ENCODE measurements at regions not wholly inside any gene's neighbourhood (a gene's known extent, or its start where the extent isn't known, plus 50 kb on each side); places are given as distances from the start of the nearest gene placed in this dataset.

DNA sequence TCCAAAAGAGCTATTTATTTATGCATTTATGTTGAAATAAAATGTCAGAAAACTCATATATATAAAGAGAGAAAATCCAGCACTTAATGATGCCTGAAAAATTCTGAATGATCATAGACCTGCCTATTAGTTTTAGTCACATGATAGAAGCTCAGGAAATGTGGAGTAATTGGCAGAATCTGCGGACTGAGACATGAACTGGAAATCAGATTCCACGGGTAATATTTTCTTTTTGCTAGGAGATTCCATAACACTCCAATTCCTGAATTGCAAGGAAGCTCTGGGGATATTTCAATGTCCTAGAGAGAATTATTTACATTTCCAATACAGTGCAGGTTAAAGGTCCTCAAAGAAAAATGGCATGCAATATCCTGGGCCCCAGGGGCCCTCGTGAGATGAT is 778.8 kb downstream of the SEMA5A start:
- TF ChIP-seq ZC3H10 (CRISPR knock-in tag; IDR thresholded peaks at IDR 0.05) (no peak), GLIS3 (CRISPR knock-in tag; IDR thresholded peaks at IDR 0.05) (no peak), ZNF565 (CRISPR knock-in tag; conservative IDR thresholded peaks at IDR 0.05; ENCODE audit: low read depth) (no peak), OSR1 (CRISPR knock-in tag; IDR thresholded peaks at IDR 0.05) (no peak), ZFP3 (CRISPR knock-in tag; IDR thresholded peaks at IDR 0.05) (no peak)
- ATAC-seq: no peak

DNA sequence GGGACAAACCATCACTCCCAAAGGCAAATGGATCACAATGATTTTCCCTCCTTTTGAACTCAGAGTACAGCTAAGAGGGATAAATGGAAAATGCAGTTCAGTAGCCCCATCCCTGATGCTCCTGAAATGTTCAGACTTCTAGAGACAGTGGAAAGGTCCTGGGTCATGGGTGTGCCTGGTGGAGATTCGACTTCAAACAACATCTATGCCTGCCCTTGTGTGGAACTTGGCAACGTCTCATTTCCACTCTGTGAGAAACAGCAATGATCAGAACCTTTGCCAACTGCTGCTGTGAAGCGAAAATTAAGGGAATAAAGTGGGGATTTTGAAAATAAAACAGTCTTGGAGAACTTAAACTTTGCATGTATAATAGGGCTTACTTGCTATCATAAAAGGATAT is 778.1 kb downstream of the SEMA5A start:
- no peak for ATAC-seq
- TF ChIP-seq, protein P1, sequence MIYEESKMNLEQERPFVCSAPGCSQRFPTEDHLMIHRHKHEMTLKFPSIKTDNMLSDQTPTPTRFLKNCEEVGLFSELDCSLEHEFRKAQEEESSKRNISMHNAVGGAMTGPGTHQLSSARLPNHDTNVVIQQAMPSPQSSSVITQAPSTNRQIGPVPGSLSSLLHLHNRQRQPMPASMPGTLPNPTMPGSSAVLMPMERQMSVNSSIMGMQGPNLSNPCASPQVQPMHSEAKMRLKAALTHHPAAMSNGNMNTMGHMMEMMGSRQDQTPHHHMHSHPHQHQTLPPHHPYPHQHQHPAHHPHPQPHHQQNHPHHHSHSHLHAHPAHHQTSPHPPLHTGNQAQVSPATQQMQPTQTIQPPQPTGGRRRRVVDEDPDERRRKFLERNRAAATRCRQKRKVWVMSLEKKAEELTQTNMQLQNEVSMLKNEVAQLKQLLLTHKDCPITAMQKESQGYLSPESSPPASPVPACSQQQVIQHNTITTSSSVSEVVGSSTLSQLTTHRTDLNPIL (CRISPR knock-in tag; IDR thresholded peaks at IDR 0.05; ENCODE audit: low read depth): no peak
- no peak for TF ChIP-seq ZFP3 (CRISPR knock-in tag; IDR thresholded peaks at IDR 0.05)
- no peak for TF ChIP-seq ZNF70 (CRISPR knock-in tag; IDR thresholded peaks at IDR 0.05)
- TF ChIP-seq ZNF565 (CRISPR knock-in tag; conservative IDR thresholded peaks at IDR 0.05; ENCODE audit: low read depth): no peak
- no peak for TF ChIP-seq ZNF8 (CRISPR knock-in tag; IDR thresholded peaks at IDR 0.05)
- no peak for TF ChIP-seq ESRRG (CRISPR knock-in tag; IDR thresholded peaks at IDR 0.05)
- no peak for TF ChIP-seq ZC3H10 (CRISPR knock-in tag; IDR thresholded peaks at IDR 0.05)
- no peak for TF ChIP-seq PPARA (CRISPR knock-in tag; IDR thresholded peaks at IDR 0.05; ENCODE audit: borderline replicate concordance)
- TF ChIP-seq, protein P2, sequence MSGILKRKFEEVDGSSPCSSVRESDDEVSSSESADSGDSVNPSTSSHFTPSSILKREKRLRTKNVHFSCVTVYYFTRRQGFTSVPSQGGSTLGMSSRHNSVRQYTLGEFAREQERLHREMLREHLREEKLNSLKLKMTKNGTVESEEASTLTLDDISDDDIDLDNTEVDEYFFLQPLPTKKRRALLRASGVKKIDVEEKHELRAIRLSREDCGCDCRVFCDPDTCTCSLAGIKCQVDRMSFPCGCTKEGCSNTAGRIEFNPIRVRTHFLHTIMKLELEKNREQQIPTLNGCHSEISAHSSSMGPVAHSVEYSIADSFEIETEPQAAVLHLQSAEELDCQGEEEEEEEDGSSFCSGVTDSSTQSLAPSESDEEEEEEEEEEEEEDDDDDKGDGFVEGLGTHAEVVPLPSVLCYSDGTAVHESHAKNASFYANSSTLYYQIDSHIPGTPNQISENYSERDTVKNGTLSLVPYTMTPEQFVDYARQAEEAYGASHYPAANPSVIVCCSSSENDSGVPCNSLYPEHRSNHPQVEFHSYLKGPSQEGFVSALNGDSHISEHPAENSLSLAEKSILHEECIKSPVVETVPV (CRISPR knock-in tag; IDR thresholded peaks at IDR 0.05): no peak
- no peak for TF ChIP-seq CSDC2 (CRISPR knock-in tag; IDR thresholded peaks at IDR 0.05)
- TF ChIP-seq, protein P3, sequence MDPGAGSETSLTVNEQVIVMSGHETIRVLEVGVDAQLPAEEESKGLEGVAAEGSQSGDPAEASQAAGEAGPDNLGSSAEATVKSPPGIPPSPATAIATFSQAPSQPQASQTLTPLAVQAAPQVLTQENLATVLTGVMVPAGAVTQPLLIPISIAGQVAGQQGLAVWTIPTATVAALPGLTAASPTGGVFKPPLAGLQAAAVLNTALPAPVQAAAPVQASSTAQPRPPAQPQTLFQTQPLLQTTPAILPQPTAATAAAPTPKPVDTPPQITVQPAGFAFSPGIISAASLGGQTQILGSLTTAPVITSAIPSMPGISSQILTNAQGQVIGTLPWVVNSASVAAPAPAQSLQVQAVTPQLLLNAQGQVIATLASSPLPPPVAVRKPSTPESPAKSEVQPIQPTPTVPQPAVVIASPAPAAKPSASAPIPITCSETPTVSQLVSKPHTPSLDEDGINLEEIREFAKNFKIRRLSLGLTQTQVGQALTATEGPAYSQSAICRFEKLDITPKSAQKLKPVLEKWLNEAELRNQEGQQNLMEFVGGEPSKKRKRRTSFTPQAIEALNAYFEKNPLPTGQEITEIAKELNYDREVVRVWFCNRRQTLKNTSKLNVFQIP (CRISPR knock-in tag; IDR thresholded peaks at IDR 0.05; ENCODE audit: borderline replicate concordance, low read depth): no peak
- TF ChIP-seq TOX (CRISPR knock-in tag; IDR thresholded peaks at IDR 0.05; ENCODE audit: borderline replicate concordance): no peak

DNA sequence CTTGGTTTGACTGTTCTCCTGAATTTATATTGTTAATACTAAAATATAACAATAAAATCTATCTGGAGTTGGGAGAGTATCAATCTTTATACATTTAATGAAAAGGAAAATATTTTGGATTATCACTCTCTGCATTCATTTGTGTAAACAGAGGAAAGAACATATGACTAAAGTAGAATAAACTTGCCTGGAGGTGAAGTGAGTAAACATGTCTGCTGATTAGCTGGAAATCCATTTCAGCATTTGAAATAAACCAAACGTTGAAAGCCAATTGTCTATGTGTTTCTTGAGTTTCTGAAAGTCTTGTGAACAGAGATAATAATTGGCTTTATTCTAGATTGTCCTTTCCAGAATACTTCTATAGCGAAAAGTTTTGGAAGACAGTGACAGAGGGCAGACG is 776.2 kb downstream of the SEMA5A start:
- TF ChIP-seq ZNF565 (CRISPR knock-in tag; conservative IDR thresholded peaks at IDR 0.05; ENCODE audit: low read depth) (no peak), RARB (CRISPR knock-in tag; IDR thresholded peaks at IDR 0.05) (no peak), GLIS3 (CRISPR knock-in tag; IDR thresholded peaks at IDR 0.05) (no peak), BACH2 (CRISPR knock-in tag; IDR thresholded peaks at IDR 0.05; ENCODE audit: borderline replicate concordance) (no peak), ZFP30 (CRISPR knock-in tag; IDR thresholded peaks at IDR 0.05) (no peak), SNAI2 (CRISPR knock-in tag; IDR thresholded peaks at IDR 0.05) (no peak), ARNTL (CRISPR knock-in tag; IDR thresholded peaks at IDR 0.05; ENCODE audit: borderline replicate concordance, low read depth) (no peak), ZC3H10 (CRISPR knock-in tag; IDR thresholded peaks at IDR 0.05) (no peak), ZNF70 (CRISPR knock-in tag; IDR thresholded peaks at IDR 0.05) (no peak), ISL1 (CRISPR knock-in tag; IDR thresholded peaks at IDR 0.05) (no peak), ESRRG (CRISPR knock-in tag; IDR thresholded peaks at IDR 0.05) (no peak), TCF4 (CRISPR knock-in tag; IDR thresholded peaks at IDR 0.05; ENCODE audit: borderline replicate concordance) (no peak), ZFP3 (CRISPR knock-in tag; IDR thresholded peaks at IDR 0.05) (no peak)
- TF ChIP-seq, protein P4, sequence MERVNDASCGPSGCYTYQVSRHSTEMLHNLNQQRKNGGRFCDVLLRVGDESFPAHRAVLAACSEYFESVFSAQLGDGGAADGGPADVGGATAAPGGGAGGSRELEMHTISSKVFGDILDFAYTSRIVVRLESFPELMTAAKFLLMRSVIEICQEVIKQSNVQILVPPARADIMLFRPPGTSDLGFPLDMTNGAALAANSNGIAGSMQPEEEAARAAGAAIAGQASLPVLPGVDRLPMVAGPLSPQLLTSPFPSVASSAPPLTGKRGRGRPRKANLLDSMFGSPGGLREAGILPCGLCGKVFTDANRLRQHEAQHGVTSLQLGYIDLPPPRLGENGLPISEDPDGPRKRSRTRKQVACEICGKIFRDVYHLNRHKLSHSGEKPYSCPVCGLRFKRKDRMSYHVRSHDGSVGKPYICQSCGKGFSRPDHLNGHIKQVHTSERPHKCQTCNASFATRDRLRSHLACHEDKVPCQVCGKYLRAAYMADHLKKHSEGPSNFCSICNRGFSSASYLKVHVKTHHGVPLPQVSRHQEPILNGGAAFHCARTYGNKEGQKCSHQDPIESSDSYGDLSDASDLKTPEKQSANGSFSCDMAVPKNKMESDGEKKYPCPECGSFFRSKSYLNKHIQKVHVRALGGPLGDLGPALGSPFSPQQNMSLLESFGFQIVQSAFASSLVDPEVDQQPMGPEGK (CRISPR knock-in tag; IDR thresholded peaks at IDR 0.05; ENCODE audit: borderline replicate concordance): no peak
- TF ChIP-seq, protein P1 (CRISPR knock-in tag; IDR thresholded peaks at IDR 0.05; ENCODE audit: low read depth): no peak
- TF ChIP-seq, protein P2 (CRISPR knock-in tag; IDR thresholded peaks at IDR 0.05): no peak
- TF ChIP-seq, protein P5, sequence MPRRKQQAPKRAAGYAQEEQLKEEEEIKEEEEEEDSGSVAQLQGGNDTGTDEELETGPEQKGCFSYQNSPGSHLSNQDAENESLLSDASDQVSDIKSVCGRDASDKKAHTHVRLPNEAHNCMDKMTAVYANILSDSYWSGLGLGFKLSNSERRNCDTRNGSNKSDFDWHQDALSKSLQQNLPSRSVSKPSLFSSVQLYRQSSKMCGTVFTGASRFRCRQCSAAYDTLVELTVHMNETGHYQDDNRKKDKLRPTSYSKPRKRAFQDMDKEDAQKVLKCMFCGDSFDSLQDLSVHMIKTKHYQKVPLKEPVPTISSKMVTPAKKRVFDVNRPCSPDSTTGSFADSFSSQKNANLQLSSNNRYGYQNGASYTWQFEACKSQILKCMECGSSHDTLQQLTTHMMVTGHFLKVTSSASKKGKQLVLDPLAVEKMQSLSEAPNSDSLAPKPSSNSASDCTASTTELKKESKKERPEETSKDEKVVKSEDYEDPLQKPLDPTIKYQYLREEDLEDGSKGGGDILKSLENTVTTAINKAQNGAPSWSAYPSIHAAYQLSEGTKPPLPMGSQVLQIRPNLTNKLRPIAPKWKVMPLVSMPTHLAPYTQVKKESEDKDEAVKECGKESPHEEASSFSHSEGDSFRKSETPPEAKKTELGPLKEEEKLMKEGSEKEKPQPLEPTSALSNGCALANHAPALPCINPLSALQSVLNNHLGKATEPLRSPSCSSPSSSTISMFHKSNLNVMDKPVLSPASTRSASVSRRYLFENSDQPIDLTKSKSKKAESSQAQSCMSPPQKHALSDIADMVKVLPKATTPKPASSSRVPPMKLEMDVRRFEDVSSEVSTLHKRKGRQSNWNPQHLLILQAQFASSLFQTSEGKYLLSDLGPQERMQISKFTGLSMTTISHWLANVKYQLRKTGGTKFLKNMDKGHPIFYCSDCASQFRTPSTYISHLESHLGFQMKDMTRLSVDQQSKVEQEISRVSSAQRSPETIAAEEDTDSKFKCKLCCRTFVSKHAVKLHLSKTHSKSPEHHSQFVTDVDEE (CRISPR knock-in tag; IDR thresholded peaks at IDR 0.05): no peak
- TF ChIP-seq, protein P3 (CRISPR knock-in tag; IDR thresholded peaks at IDR 0.05; ENCODE audit: borderline replicate concordance, low read depth): no peak
- ATAC-seq: no peak

Measured in SK-N-SH treated with all-trans-retinoic acid at 6 μM for 48 hours (cell line).